ENCODE measurements at regions not wholly inside any gene's neighbourhood (a gene's known extent, or its start where the extent isn't known, plus 50 kb on each side); places are given as distances from the start of the nearest gene placed in this dataset.

- Histone ChIP-seq H3K4me3 (no peak overlapping the region), H3K36me3 (no peaks in the 10 kb centered on the region), H4K20me1 (no peaks in the 10 kb centered on the region), H3K27me3 (no peaks in the 10 kb centered on the region), H3K4me2 (no peak overlapping the region), H3K4me1 (no peaks in the 10 kb centered on the region), H3K9me3 (replicated peaks in 1 of 11) (no peaks in the 10 kb centered on the region), H3K27ac (no peak overlapping the region), H3K9ac (no peak overlapping the region)
- no peak for TF ChIP-seq Cebpa-rat (IDR thresholded peaks at IDR 0.05)
Observed at GRCh38 chr13:64847767-64848166, 2382.4 kb downstream of the PCDH9 start.

- Histone ChIP-seq H3K36me3 (no peaks in the 10 kb centered on the region), H3K9ac (no peak overlapping the region), H4K20me1 (no peaks in the 10 kb centered on the region), H3K4me1 (no peaks in the 10 kb centered on the region), H3K9me3 (replicated peaks in 1 of 11) (no peaks in the 10 kb centered on the region), H3K4me2 (no peak overlapping the region), H3K27ac (no peak overlapping the region), H3K4me3 (no peak overlapping the region), H3K27me3 (no peaks in the 10 kb centered on the region)
- no peak for TF ChIP-seq Cebpa-rat (IDR thresholded peaks at IDR 0.05)
Observed at GRCh38 chr13:64845110-64845509, 2385.0 kb downstream of the PCDH9 start.

- Histone ChIP-seq H3K27ac (no peak overlapping the region), H3K4me3 (no peak overlapping the region), H3K9me3 (replicated peaks in 1 of 11) (no peaks in the 10 kb centered on the region), H4K20me1 (no peaks in the 10 kb centered on the region), H3K27me3 (no peaks in the 10 kb centered on the region), H3K36me3 (no peaks in the 10 kb centered on the region), H3K4me2 (no peak overlapping the region), H3K4me1 (no peaks in the 10 kb centered on the region), H3K9ac (no peak overlapping the region)
- TF ChIP-seq Cebpa-rat (IDR thresholded peaks at IDR 0.05), result no peak
Observed at GRCh38 chr13:64819081-64819480, 2411.1 kb downstream of the PCDH9 start.

- H4K20me1 ChIP-seq, result no peaks in the 10 kb centered on the region
- H3K4me1 ChIP-seq, result no peaks in the 10 kb centered on the region
- no peaks in the 10 kb centered on the region for H3K36me3 ChIP-seq
Observed at GRCh38 chr13:64817691-64818090, 2412.4 kb downstream of the PCDH9 start.

GRCh38 chr13:64810750-64811149 lies 2419.4 kb downstream of the PCDH9 start:
- Histone ChIP-seq H3K27ac (no peak overlapping the region), H3K36me3 (no peaks in the 10 kb centered on the region), H3K4me3 (no peak overlapping the region), H3K27me3 (no peaks in the 10 kb centered on the region), H3K4me1 (no peaks in the 10 kb centered on the region), H3K9me3 (replicated peaks in 1 of 11) (peaks cover 15 to 23% (median 20%) of the 10 kb centered on the region in 11 experiments), H3K9ac (no peak overlapping the region), H4K20me1 (no peaks in the 10 kb centered on the region), H3K4me2 (no peak overlapping the region)
- no peak for TF ChIP-seq Cebpa-rat (IDR thresholded peaks at IDR 0.05)

More at GRCh38 chr13:64817691-64818090, 2412.4 kb downstream of the PCDH9 start:
- Histone ChIP-seq H3K9ac (no peak overlapping the region), H3K4me3 (no peak overlapping the region), H3K4me2 (no peak overlapping the region), H3K27ac (no peak overlapping the region), H3K9me3 (replicated peaks in 1 of 11) (no peaks in the 10 kb centered on the region), H3K27me3 (no peaks in the 10 kb centered on the region)
- no peak for TF ChIP-seq Cebpa-rat (IDR thresholded peaks at IDR 0.05)

- Histone ChIP-seq H3K4me2 (no peak overlapping the region), H3K36me3 (no peaks in the 10 kb centered on the region), H3K27me3 (no peaks in the 10 kb centered on the region), H3K27ac (no peak overlapping the region), H4K20me1 (no peaks in the 10 kb centered on the region), H3K4me1 (no peaks in the 10 kb centered on the region), H3K9me3 (replicated peaks in 1 of 11) (peaks cover 15 to 23% (median 20%) of the 10 kb centered on the region in 11 experiments), H3K4me3 (no peak overlapping the region), H3K9ac (no peak overlapping the region)
- no peak for TF ChIP-seq Cebpa-rat (IDR thresholded peaks at IDR 0.05)
Observed at GRCh38 chr13:64808704-64809103, 2421.4 kb downstream of the PCDH9 start.

GRCh38 chr13:64801768-64802167 lies 2428.4 kb downstream of the PCDH9 start:
- Histone ChIP-seq H3K27me3 (no peaks in the 10 kb centered on the region), H3K9ac (no peak overlapping the region), H3K36me3 (no peaks in the 10 kb centered on the region), H3K27ac (no peak overlapping the region), H3K4me2 (no peak overlapping the region), H4K20me1 (no peaks in the 10 kb centered on the region), H3K9me3 (replicated peaks in 1 of 11) (no peaks in the 10 kb centered on the region), H3K4me3 (no peak overlapping the region), H3K4me1 (no peaks in the 10 kb centered on the region)
- no peak for TF ChIP-seq Cebpa-rat (IDR thresholded peaks at IDR 0.05)

- Histone ChIP-seq H3K4me3 (no peak overlapping the region), H3K27ac (no peak overlapping the region), H3K4me1 (no peaks in the 10 kb centered on the region), H3K27me3 (no peaks in the 10 kb centered on the region), H3K9me3 (replicated peaks in 1 of 11) (no peaks in the 10 kb centered on the region), H3K9ac (no peak overlapping the region), H3K36me3 (no peaks in the 10 kb centered on the region), H3K4me2 (no peak overlapping the region), H4K20me1 (no peaks in the 10 kb centered on the region)
- TF ChIP-seq Cebpa-rat (IDR thresholded peaks at IDR 0.05), result no peak
Observed at GRCh38 chr13:64798422-64798821, 2431.7 kb downstream of the PCDH9 start.

GRCh38 chr13:64793592-64793991 lies 2436.5 kb downstream of the PCDH9 start:
- Histone ChIP-seq H3K27ac (no peak overlapping the region), H3K9me3 (replicated peaks in 1 of 11) (0 out of 22 replicates have a peak, but pooled peaks cover 0 to 4% (median 0%) of the 10 kb centered on the region in 11 experiments), H3K9ac (no peak overlapping the region), H3K4me2 (no peak overlapping the region), H3K4me1 (peaks cover 0 to 7% (median 0%) of the 10 kb centered on the region in 10 experiments; a peak in 1 of 20 replicates), H3K36me3 (no peaks in the 10 kb centered on the region), H4K20me1 (no peaks in the 10 kb centered on the region), H3K27me3 (no peaks in the 10 kb centered on the region; a peak in 1 of 22 replicates), H3K4me3 (no peak overlapping the region)
- TF ChIP-seq Cebpa-rat (IDR thresholded peaks at IDR 0.05), result no peak

GRCh38 chr13:64793131-64793530 lies 2437.0 kb downstream of the PCDH9 start:
- Histone ChIP-seq H3K4me3 (no peak overlapping the region), H3K27ac (no peak overlapping the region), H3K4me2 (no peak overlapping the region), H3K36me3 (no peaks in the 10 kb centered on the region), H3K27me3 (no peaks in the 10 kb centered on the region; a peak in 1 of 22 replicates), H3K9me3 (replicated peaks in 1 of 11) (0 out of 22 replicates have a peak, but pooled peaks cover 0 to 4% (median 0%) of the 10 kb centered on the region in 11 experiments), H3K9ac (no peak overlapping the region), H3K4me1 (peaks cover 0 to 7% (median 0%) of the 10 kb centered on the region in 10 experiments; a peak in 1 of 20 replicates), H4K20me1 (no peaks in the 10 kb centered on the region)
- TF ChIP-seq Cebpa-rat (IDR thresholded peaks at IDR 0.05), result no peak
